Trophoblast cell (in vitro differentiated cells and primary cell): ENCODE measurements at regions not wholly inside any gene's neighbourhood (a gene's known extent, or its start where the extent isn't known, plus 50 kb on each side); places are given as distances from the start of the nearest gene placed in this dataset.

Experiments used
- DNase-seq, 2 donors: peaks; one replicate each; pipeline ENCODE4 v3.0.0-alpha.2; 2016
- H2AFZ ChIP-seq: 2 replicates; pipeline ENCODE4 v1.6.1; 2013; ENCODE audit warnings: low read length, moderate library complexity, mild to moderate bottlenecking; ENCODE audit not compliant: insufficient read depth, poor library complexity
- H2AK5ac ChIP-seq: 2 replicates; pipeline ENCODE4 v1.6.1; 2013; ENCODE audit warnings: mild to moderate bottlenecking, low read length
- H2BK120ac ChIP-seq: 2 replicates; pipeline ENCODE4 v1.6.1; 2013; ENCODE audit warnings: low read length, mild to moderate bottlenecking, moderate library complexity; ENCODE audit not compliant: insufficient read depth, poor library complexity
- H2BK12ac ChIP-seq: 2 replicates; pipeline ENCODE4 v1.6.1; 2013; ENCODE audit warnings: mild to moderate bottlenecking, low read length, moderate library complexity
- H2BK5ac ChIP-seq: 2 replicates; pipeline ENCODE4 v1.6.1; 2013; ENCODE audit warnings: low read length, low read depth, moderate library complexity, mild to moderate bottlenecking; ENCODE audit not compliant: poor library complexity
- H3K14ac ChIP-seq: 2 replicates; pipeline ENCODE4 v1.6.1; 2013; ENCODE audit warnings: mild to moderate bottlenecking, low read length
- H3K18ac ChIP-seq: 2 replicates; pipeline ENCODE4 v1.6.1; 2013; ENCODE audit warnings: mild to moderate bottlenecking, low read length
- H3K23ac ChIP-seq: 2 replicates; pipeline ENCODE4 v1.6.1; 2013; ENCODE audit warnings: low read length
- H3K27ac ChIP-seq: 2 replicates; pipeline ENCODE4 v1.5.1; 2013; ENCODE audit warnings: low read depth, mild to moderate bottlenecking, inconsistent platforms, low read length, moderate library complexity
- H3K27me3 ChIP-seq: 2 replicates; pipeline ENCODE4 v1.6.1; 2013; ENCODE audit warnings: inconsistent platforms, mild to moderate bottlenecking, low read length, moderate library complexity; ENCODE audit not compliant: insufficient read depth
- H3K36me3 ChIP-seq, 2 experiments: 1 replicate in 1 of 2; 2 replicates in 1 of 2; pipeline ENCODE4 v1.6.1; 2013; ENCODE audit warnings: low read length in 2 of 2, mild to moderate bottlenecking in 2 of 2, moderate library complexity in 1 of 2; ENCODE audit not compliant: insufficient read depth in 2 of 2, control insufficient read depth in 1 of 2
- H3K4ac ChIP-seq: 2 replicates; pipeline ENCODE4 v1.6.1; 2013; ENCODE audit warnings: low read depth, mild to moderate bottlenecking, low read length, moderate library complexity
- H3K4me1 ChIP-seq, 2 experiments: 1 replicate in 1 of 2; 2 replicates in 1 of 2; pipeline ENCODE4 v1.6.1; 2013; ENCODE audit warnings: low read length in 2 of 2, mild to moderate bottlenecking in 2 of 2, moderate library complexity in 1 of 2; ENCODE audit not compliant: insufficient read depth in 2 of 2, control insufficient read depth in 1 of 2
- H3K4me2 ChIP-seq: 2 replicates; pipeline ENCODE4 v1.6.1; 2013; ENCODE audit warnings: inconsistent platforms, mild to moderate bottlenecking, low read length, moderate library complexity
- H3K4me3 ChIP-seq: 2 replicates; pipeline ENCODE4 v1.5.1; 2013; ENCODE audit warnings: mild to moderate bottlenecking, low read depth, low read length, inconsistent platforms
- H3K79me1 ChIP-seq: one replicate; pipeline ENCODE4 v1.6.1; 2013; ENCODE audit warnings: low read length
- H3K79me2 ChIP-seq: 2 replicates; pipeline ENCODE4 v1.6.1; 2013; ENCODE audit warnings: low read length, mild to moderate bottlenecking; ENCODE audit not compliant: control insufficient read depth, insufficient read depth, poor library complexity
- H3K9ac ChIP-seq: 2 replicates; pipeline ENCODE4 v1.6.1; 2013; ENCODE audit warnings: mild to moderate bottlenecking, low read length
- H3K9me3 ChIP-seq: 2 replicates; pipeline ENCODE4 v1.6.1; 2013; ENCODE audit warnings: low read depth, mild to moderate bottlenecking, control low read depth, inconsistent platforms, low read length; ENCODE audit not compliant: insufficient read depth
- H4K12ac ChIP-seq: 2 replicates; pipeline ENCODE4 v1.6.1; 2013; ENCODE audit warnings: low read depth, mild to moderate bottlenecking, low read length, moderate library complexity
- H4K8ac ChIP-seq: 2 replicates; pipeline ENCODE4 v1.6.1; 2013; ENCODE audit warnings: low read depth, mild to moderate bottlenecking, low read length, moderate library complexity
- H4K91ac ChIP-seq: one replicate; pipeline ENCODE4 v1.6.1; 2013; ENCODE audit warnings: low read depth, mild to moderate bottlenecking, low read length, moderate library complexity
- WGBS: extraction: QIAGEN DNeasy Blood & Tissue Kit; methylation state at CpG from one replicate; pipeline ENCODE4 v1.1.7; 2013; ENCODE audit warnings: missing lambda C conversion rate; ENCODE audit not compliant: insufficient read length, insufficient coverage; ENCODE audit errors: extremely low coverage; 5-methylcytosine and 5-hydroxymethylcytosine counted together

DNA sequence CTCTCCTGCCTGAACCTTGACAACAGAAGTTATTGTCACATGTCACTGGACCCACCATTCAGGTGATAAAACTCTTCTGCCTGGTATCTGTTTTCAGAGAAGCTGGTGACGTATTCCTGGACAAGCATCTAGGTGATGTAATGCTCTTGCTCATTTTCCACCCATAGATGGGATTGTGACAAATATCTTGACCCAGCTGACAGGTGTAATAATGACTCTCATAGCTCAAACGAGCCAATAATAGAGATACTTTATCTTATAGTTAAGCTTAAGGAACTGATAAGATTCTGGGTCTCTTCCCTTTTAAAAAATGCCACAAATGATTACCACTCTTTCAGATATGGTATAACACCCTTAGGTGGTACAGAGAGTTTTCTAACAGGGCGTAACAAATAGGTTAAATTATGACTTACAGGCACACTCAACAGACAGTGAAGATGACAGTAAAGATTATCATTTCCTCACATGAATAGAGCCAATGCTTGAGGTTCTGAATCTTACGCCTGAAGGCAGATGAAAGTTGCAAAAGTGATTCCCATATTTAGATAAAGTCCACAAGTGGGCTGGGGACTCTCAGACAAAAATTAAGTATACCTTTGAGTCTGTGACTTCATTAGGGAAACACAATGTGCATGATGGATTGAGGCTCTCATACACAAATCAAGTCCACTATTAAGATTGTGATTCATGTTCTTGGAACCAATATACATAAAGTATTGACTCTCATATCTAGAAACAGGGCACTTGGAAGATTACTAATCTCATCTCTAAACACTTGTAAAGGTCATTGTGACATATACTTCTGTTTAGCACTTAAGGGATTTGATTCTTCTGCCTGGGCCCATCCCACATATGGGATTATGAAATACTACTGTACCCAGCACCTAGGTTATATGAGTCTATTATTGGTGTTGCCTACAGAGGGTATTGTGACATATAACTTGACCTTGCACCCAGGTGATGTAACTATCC lies 326.0 kb downstream of the RPS4Y2 start:
- Histone ChIP-seq H4K91ac (no peak overlapping the region), H3K27me3 (no peaks in the 10 kb centered on the region), H3K9ac (no peak overlapping the region), H3K4me1 (no peaks in the 10 kb centered on the region), H2AFZ (no peak overlapping the region), H3K18ac (no peak overlapping the region), H3K79me2 (no peaks in the 10 kb centered on the region), H3K27ac (no peak overlapping the region), H3K14ac (no peak overlapping the region), H4K12ac (no peak overlapping the region), H3K79me1 (no peaks in the 10 kb centered on the region), H2AK5ac (no peak overlapping the region), H3K9me3 (peaks cover 2% of the 10 kb centered on the region), H3K36me3 (no peaks in the 10 kb centered on the region), H2BK12ac (no peak overlapping the region), H3K4ac (no peak overlapping the region), H3K4me3 (no peak overlapping the region), H4K8ac (no peak overlapping the region), H3K23ac (no peak overlapping the region), H3K4me2 (no peak overlapping the region), H2BK5ac (no peak overlapping the region), H2BK120ac (no peak overlapping the region)
- peak in 1 of 2 donors; percentile 10 for DNase-seq
- WGBS, result no CpG with 5 or more reads among the region's 4 CpGs

DNA sequence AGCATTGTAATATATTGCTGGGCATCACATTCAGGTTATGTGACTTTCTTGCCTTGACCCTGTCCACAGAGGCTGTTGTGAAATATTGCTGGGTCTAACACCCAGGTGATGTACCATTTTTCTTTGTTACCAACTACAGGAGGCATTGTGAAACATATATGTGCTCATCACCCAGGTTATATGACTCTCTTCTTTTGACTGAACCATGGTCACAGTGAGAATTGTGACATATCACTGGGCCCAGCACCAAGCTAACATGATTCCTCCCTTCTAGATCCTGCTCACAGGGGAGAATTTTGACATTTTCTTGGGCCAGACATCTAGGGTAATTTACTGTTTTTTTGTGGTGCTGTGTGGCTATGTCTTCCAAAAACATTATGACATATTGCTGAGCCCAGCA lies 326.7 kb downstream of the RPS4Y2 start:
- no peak overlapping the region for H4K91ac ChIP-seq
- no peak overlapping the region for H3K23ac ChIP-seq
- H3K9ac ChIP-seq, result no peak overlapping the region
- H3K79me1 ChIP-seq, result no peaks in the 10 kb centered on the region
- H2BK120ac ChIP-seq, result no peak overlapping the region
- peak in 1 of 2 donors; percentile 11 for DNase-seq
- no peak overlapping the region for H4K12ac ChIP-seq
- no peak overlapping the region for H2BK12ac ChIP-seq
- H3K4me3 ChIP-seq, result no peak overlapping the region
- no peak overlapping the region for H3K4me2 ChIP-seq
- no peak overlapping the region for H2AFZ ChIP-seq
- no peaks in the 10 kb centered on the region for H3K27me3 ChIP-seq
- H3K18ac ChIP-seq, result no peak overlapping the region
- no peak overlapping the region for H4K8ac ChIP-seq
- H3K79me2 ChIP-seq, result no peaks in the 10 kb centered on the region
- H3K4me1 ChIP-seq, result no peaks in the 10 kb centered on the region
- H3K27ac ChIP-seq, result no peak overlapping the region
- H3K4ac ChIP-seq, result no peak overlapping the region
- H2AK5ac ChIP-seq, result no peak overlapping the region
- H3K36me3 ChIP-seq, result no peaks in the 10 kb centered on the region
- no peak overlapping the region for H3K14ac ChIP-seq
- H3K9me3 ChIP-seq, result peaks cover 2% of the 10 kb centered on the region
- no peak overlapping the region for H2BK5ac ChIP-seq

DNA sequence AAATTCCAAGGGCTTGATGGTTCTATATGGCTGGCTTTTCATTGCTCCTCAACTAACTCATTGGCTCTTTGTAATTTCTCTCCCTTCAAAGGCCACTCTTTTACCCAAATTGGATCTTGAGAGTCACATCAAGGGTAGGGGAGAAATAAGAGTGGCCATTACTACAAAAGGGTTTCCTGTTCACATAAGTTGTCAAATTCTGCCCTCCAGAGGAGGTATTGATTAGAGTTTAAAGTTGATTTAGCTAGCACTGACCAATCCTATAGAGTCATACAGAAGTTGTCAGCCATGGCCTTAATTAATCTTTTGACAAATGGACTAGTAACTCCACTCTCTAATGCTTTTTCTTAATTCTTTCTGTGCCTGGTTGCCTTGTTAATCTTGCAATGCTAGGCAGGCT lies 336.0 kb downstream of the RPS4Y2 start:
- H3K4me3 ChIP-seq, result no peak overlapping the region
- H4K8ac ChIP-seq, result no peak overlapping the region
- no peaks in the 10 kb centered on the region for H3K79me2 ChIP-seq
- H3K27me3 ChIP-seq, result no peaks in the 10 kb centered on the region
- H4K91ac ChIP-seq, result no peak overlapping the region
- no peak overlapping the region for H3K9ac ChIP-seq
- no peak overlapping the region for H3K14ac ChIP-seq
- H4K12ac ChIP-seq, result no peak overlapping the region
- H2BK120ac ChIP-seq, result no peak overlapping the region
- H3K4ac ChIP-seq, result no peak overlapping the region
- H2AFZ ChIP-seq, result no peak overlapping the region
- no peak overlapping the region for H3K27ac ChIP-seq
- H3K23ac ChIP-seq, result no peak overlapping the region
- no peak overlapping the region for H2AK5ac ChIP-seq
- H3K36me3 ChIP-seq, result no peaks in the 10 kb centered on the region
- H3K79me1 ChIP-seq, result no peaks in the 10 kb centered on the region
- no peak for DNase-seq
- H3K18ac ChIP-seq, result no peak overlapping the region
- H3K4me1 ChIP-seq, result no peaks in the 10 kb centered on the region
- H3K4me2 ChIP-seq, result no peak overlapping the region
- H2BK5ac ChIP-seq, result no peak overlapping the region
- H2BK12ac ChIP-seq, result no peak overlapping the region
- H3K9me3 ChIP-seq, result no peaks in the 10 kb centered on the region

DNA sequence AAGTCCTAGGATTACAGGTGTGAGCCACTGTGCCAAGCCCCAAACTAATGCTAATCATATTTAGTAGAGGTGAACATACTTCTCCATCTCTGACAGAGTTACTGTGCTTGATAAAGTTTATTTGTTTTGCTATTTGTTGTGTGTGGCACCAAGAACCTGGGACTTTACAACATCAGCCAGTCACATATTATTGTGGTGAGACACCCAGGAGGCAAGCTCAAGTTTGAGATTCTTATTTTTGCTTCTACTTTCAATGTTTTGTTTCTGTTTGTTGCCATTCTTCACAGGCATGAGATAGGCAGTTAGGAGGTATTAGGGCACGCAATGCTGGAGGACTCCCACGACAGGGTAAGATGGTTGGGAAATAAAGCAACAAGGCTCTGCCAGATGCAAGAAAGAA lies 346.6 kb downstream of the RPS4Y2 start:
- Histone ChIP-seq H3K36me3 (no peaks in the 10 kb centered on the region), H3K9me3 (no peaks in the 10 kb centered on the region), H3K9ac (no peak overlapping the region), H4K12ac (no peak overlapping the region), H3K27ac (no peak overlapping the region), H2BK5ac (no peak overlapping the region), H2AFZ (no peak overlapping the region), H2AK5ac (no peak overlapping the region), H3K4me2 (no peak overlapping the region), H2BK120ac (no peak overlapping the region), H3K18ac (no peak overlapping the region), H3K79me1 (no peaks in the 10 kb centered on the region), H3K23ac (no peak overlapping the region), H4K8ac (no peak overlapping the region), H3K4ac (no peak overlapping the region), H3K4me1 (no peaks in the 10 kb centered on the region), H3K79me2 (no peaks in the 10 kb centered on the region), H3K27me3 (no peaks in the 10 kb centered on the region), H4K91ac (no peak overlapping the region), H3K4me3 (no peak overlapping the region), H2BK12ac (no peak overlapping the region), H3K14ac (no peak overlapping the region)
- no CpG with 5 or more reads among the region's 2 CpGs for WGBS
- no peak for DNase-seq
